Panc1 (cell line): ENCODE measurements at regions not wholly inside any gene's neighbourhood (a gene's known extent, or its start where the extent isn't known, plus 50 kb on each side); places are given as distances from the start of the nearest gene placed in this dataset.

Experiments
- POLR2AphosphoS5 ChIP-seq: IDR thresholded peaks from 2 replicates; pipeline ENCODE4 v1.6.1; 2012; ENCODE audit warnings: mild to moderate bottlenecking, low read depth, low read length, moderate library complexity
- SIN3A ChIP-seq: IDR thresholded peaks from 2 replicates; pipeline ENCODE4 v1.6.1; 2012; ENCODE audit warnings: low read depth, mild to moderate bottlenecking, low read length, moderate library complexity, borderline replicate concordance; ENCODE audit not compliant: insufficient read depth
- TCF7L2 ChIP-seq: IDR thresholded peaks from 2 replicates; pipeline ENCODE4 v1.6.1; 2011; ENCODE audit warnings: mild to moderate bottlenecking, low read depth, low read length, inconsistent platforms
- TF ChIP-seq, protein P1 (sequence below): fragments of 450-650 bp; IDR thresholded peaks from 2 replicates; pipeline ENCODE4 v1.5.1; 2017; ENCODE audit warnings: mild to moderate bottlenecking
- TF ChIP-seq, protein P2 (sequence below), 2 experiments: IDR thresholded peaks; 2 replicates each; pipeline ENCODE4 v1.6.1; 2011 to 2012; ENCODE audit warnings: low read depth in 2 of 2, control low read depth in 1 of 2, low read length in 1 of 2, mild to moderate bottlenecking in 1 of 2, moderate library complexity in 1 of 2; ENCODE audit not compliant: insufficient read depth in 1 of 2

DNA sequence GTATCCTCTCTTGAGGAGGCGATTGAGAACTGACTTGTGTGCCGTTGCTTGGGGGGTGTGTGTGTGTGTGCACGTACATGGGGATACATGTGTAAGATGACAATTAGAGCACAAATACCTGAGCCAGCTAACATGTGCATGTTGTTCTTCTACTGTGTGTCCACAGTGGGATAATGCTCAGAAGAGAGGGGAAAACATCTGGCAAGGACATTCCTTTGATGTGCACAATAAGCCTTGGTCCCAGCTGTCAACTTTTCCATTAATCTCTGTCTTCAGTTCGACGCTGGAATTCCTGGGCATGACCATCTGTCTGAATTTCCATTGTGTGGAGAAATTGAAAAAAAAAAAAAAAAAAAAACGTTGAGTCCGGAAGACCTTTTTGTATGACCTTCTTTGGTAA, 592.0 kb upstream of the GALNTL6 start:
- TF ChIP-seq, protein P1, sequence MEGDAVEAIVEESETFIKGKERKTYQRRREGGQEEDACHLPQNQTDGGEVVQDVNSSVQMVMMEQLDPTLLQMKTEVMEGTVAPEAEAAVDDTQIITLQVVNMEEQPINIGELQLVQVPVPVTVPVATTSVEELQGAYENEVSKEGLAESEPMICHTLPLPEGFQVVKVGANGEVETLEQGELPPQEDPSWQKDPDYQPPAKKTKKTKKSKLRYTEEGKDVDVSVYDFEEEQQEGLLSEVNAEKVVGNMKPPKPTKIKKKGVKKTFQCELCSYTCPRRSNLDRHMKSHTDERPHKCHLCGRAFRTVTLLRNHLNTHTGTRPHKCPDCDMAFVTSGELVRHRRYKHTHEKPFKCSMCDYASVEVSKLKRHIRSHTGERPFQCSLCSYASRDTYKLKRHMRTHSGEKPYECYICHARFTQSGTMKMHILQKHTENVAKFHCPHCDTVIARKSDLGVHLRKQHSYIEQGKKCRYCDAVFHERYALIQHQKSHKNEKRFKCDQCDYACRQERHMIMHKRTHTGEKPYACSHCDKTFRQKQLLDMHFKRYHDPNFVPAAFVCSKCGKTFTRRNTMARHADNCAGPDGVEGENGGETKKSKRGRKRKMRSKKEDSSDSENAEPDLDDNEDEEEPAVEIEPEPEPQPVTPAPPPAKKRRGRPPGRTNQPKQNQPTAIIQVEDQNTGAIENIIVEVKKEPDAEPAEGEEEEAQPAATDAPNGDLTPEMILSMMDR, result no peak
- TF ChIP-seq TCF7L2 (no peak), SIN3A (no peak), POLR2AphosphoS5 (no peak)
- TF ChIP-seq, protein P2, sequence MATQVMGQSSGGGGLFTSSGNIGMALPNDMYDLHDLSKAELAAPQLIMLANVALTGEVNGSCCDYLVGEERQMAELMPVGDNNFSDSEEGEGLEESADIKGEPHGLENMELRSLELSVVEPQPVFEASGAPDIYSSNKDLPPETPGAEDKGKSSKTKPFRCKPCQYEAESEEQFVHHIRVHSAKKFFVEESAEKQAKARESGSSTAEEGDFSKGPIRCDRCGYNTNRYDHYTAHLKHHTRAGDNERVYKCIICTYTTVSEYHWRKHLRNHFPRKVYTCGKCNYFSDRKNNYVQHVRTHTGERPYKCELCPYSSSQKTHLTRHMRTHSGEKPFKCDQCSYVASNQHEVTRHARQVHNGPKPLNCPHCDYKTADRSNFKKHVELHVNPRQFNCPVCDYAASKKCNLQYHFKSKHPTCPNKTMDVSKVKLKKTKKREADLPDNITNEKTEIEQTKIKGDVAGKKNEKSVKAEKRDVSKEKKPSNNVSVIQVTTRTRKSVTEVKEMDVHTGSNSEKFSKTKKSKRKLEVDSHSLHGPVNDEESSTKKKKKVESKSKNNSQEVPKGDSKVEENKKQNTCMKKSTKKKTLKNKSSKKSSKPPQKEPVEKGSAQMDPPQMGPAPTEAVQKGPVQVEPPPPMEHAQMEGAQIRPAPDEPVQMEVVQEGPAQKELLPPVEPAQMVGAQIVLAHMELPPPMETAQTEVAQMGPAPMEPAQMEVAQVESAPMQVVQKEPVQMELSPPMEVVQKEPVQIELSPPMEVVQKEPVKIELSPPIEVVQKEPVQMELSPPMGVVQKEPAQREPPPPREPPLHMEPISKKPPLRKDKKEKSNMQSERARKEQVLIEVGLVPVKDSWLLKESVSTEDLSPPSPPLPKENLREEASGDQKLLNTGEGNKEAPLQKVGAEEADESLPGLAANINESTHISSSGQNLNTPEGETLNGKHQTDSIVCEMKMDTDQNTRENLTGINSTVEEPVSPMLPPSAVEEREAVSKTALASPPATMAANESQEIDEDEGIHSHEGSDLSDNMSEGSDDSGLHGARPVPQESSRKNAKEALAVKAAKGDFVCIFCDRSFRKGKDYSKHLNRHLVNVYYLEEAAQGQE (IDR thresholded peaks at IDR 0.05; ENCODE audit: insufficient read depth in 1 of 2, low read depth in 2 of 2, low read length in 1 of 2), result no peak
